Astrocyte (in vitro differentiated cells and primary cell): ENCODE measurements at regions not wholly inside any gene's neighbourhood (a gene's known extent, or its start where the extent isn't known, plus 50 kb on each side); places are given as distances from the start of the nearest gene placed in this dataset.

Source experiments
- DNase-seq: peaks from one replicate; pipeline ENCODE4 v3.0.0-alpha.2; 2010; ENCODE audit warnings: low read depth
- FAIRE-seq: peaks from 2 replicates; lab custom pipeline; 2011; peaks lifted over from hg19 to GRCh38; lab: Jason Lieb, UNC
- H2AFZ ChIP-seq: 2 replicates; pipeline ENCODE4 v1.6.0; 2012; ENCODE audit warnings: low read depth, low read length, inconsistent platforms
- H3K27ac ChIP-seq: 2 replicates; pipeline ENCODE4 v1.5.1; 2011; ENCODE audit warnings: low read depth, low read length, inconsistent platforms
- H3K27me3 ChIP-seq: 2 replicates; pipeline ENCODE4 v1.6.0; 2011; ENCODE audit warnings: low read length, inconsistent platforms; ENCODE audit not compliant: insufficient read depth
- H3K36me3 ChIP-seq: 2 replicates; pipeline ENCODE4 v1.5.1; 2011; ENCODE audit warnings: low read length, inconsistent platforms; ENCODE audit not compliant: insufficient read depth
- H3K4me1 ChIP-seq: 2 replicates; pipeline ENCODE4 v1.5.1; 2011; ENCODE audit warnings: low read length, inconsistent platforms; ENCODE audit not compliant: insufficient read depth
- H3K4me2 ChIP-seq: 2 replicates; pipeline ENCODE4 v1.6.0; 2012; ENCODE audit warnings: low read length, inconsistent platforms
- H3K4me3 ChIP-seq: 2 replicates; pipeline ENCODE4 v1.5.1; 2011; ENCODE audit warnings: low read depth, mild to moderate bottlenecking, low read length, inconsistent platforms; ENCODE audit not compliant: insufficient read depth
- H3K79me2 ChIP-seq: 2 replicates; pipeline ENCODE4 v1.6.0; 2012; ENCODE audit warnings: mild to moderate bottlenecking, low read length, inconsistent platforms; ENCODE audit not compliant: insufficient read depth
- H3K9ac ChIP-seq: 2 replicates; pipeline ENCODE4 v1.6.0; 2012; ENCODE audit warnings: mild to moderate bottlenecking, low read length, inconsistent platforms
- H3K9me3 ChIP-seq: 2 replicates; pipeline ENCODE4 v1.5.1; 2012; ENCODE audit warnings: low read depth, mild to moderate bottlenecking, low read length, inconsistent platforms; ENCODE audit not compliant: insufficient read depth
- H4K20me1 ChIP-seq: 2 replicates; pipeline ENCODE4 v1.6.0; 2012; ENCODE audit warnings: low read length, inconsistent platforms; ENCODE audit not compliant: insufficient read depth
- H3K27ac Mint-ChIP-seq: one replicate; pipeline ENCODE4 v1.8.0; 2021; ENCODE audit warnings: mild to moderate bottlenecking, mixed read lengths; ENCODE audit not compliant: unreplicated experiment
- H3K27me3 Mint-ChIP-seq: one replicate; pipeline ENCODE4 v1.8.0; 2021; ENCODE audit warnings: low read depth, mixed read lengths; ENCODE audit not compliant: unreplicated experiment
- H3K36me3 Mint-ChIP-seq: one replicate; pipeline ENCODE4 v1.8.0; 2021; ENCODE audit warnings: low read depth, mixed read lengths; ENCODE audit not compliant: unreplicated experiment
- H3K4me1 Mint-ChIP-seq: one replicate; pipeline ENCODE4 v1.8.0; 2021; ENCODE audit warnings: low read depth, mixed read lengths; ENCODE audit not compliant: unreplicated experiment
- H3K4me3 Mint-ChIP-seq: one replicate; pipeline ENCODE4 v1.8.0; 2021; ENCODE audit warnings: mild to moderate bottlenecking, moderate library complexity, mixed read lengths; ENCODE audit not compliant: unreplicated experiment
- H3K9me3 Mint-ChIP-seq: one replicate; pipeline ENCODE4 v1.8.0; 2021; ENCODE audit warnings: mild to moderate bottlenecking, mixed read lengths; ENCODE audit not compliant: unreplicated experiment
- EZH2 ChIP-seq: IDR thresholded peaks from 2 replicates; pipeline ENCODE4 v1.6.1; 2012; ENCODE audit warnings: mild to moderate bottlenecking, low read length, inconsistent platforms; ENCODE audit not compliant: insufficient read depth
- TF ChIP-seq, protein P1 (sequence below): IDR thresholded peaks from 2 replicates; pipeline ENCODE4 v1.5.1; 2011; ENCODE audit warnings: low read depth, mild to moderate bottlenecking, inconsistent platforms, low read length, moderate library complexity; ENCODE audit not compliant: insufficient read depth

DNA sequence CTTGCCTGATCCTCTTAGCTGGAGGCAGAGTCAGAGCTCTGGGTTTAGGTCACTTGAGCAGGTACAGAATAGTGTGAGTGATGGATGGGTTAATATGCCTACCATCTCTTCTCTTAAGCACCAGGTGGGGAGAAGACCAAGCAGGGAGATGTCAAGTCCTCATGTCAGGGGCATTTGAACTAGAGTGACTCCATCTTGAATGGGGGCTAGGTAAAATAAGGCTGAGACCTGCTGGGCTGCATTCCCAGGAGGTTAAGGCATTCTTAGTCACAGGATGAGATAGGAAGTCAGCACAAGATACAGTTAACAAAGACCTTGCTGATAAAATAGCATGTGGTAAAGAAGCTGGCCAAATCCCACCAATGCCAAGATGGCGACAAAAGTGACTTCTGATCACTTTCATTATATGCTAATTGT is 77.4 kb upstream of the BTG3 start:
- H3K9me3 Mint-ChIP-seq, result peaks cover 7% of the 10 kb centered on the region
- H3K4me3 ChIP-seq, result no peak overlapping the region
- no peak overlapping the region for H3K4me2 ChIP-seq
- H3K27me3 ChIP-seq, result no peaks in the 10 kb centered on the region
- H3K4me1 Mint-ChIP-seq, result peaks cover 2% of the 10 kb centered on the region
- H3K27ac Mint-ChIP-seq, result no peak overlapping the region
- H3K4me3 Mint-ChIP-seq, result no peak overlapping the region
- TF ChIP-seq EZH2, result no peak
- no peak for DNase-seq
- H3K4me1 ChIP-seq, result peaks cover 3% of the 10 kb centered on the region
- H3K36me3 ChIP-seq, result no peaks in the 10 kb centered on the region
- H3K36me3 Mint-ChIP-seq, result no peaks in the 10 kb centered on the region
- no peaks in the 10 kb centered on the region for H3K9me3 ChIP-seq
- FAIRE-seq, result no peak
- H2AFZ ChIP-seq, result no peak overlapping the region
- no peaks in the 10 kb centered on the region for H4K20me1 ChIP-seq
- no peak overlapping the region for H3K27ac ChIP-seq
- no peak overlapping the region for H3K9ac ChIP-seq
- H3K27me3 Mint-ChIP-seq, result no peaks in the 10 kb centered on the region
- H3K79me2 ChIP-seq, result no peaks in the 10 kb centered on the region

DNA sequence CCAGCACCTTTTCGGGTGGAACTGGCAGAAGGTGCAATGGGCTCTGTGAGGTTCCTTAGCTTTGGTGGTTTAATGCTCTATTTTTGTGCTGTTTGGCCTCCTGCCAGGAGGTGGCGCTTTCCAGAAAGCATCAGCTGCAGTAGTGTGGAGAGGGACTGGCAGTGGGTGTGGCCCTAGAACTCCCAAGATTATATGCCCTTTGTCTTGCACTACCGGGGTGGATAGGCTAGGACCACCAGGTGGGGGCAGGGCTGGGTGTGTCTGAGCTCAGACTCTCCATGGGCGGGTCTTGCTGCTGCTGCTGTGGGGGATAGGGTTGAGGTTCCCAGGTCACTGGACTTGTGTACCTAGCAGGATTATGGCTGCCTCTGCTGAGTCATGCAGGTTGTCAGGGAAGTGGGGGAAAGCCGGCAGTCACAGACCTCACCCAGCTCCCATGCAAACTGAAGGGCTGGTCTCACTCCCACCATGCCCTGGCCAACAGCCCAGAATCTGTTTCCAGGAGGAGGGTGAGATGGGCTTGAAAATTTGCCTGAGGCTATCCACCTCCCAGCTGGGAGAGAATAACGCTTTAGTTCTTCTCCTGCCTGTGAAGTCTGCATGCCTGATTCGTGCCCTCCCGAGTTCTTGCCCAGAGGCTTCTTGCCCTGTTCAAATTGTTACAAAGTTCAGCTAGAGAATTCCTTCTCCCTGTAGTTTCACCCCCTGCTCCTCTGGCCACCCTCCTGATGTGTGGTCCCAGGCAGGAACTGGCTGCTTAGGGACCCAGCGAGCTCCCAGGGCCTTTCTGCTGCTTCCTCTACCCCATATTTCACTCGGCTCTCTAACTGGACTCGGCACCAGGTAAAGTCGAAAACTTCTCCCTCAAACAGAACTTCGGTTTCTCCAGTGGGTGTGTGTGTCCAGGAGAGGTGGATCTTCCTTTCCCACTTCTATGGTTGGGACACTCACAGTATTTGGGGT is 76.5 kb upstream of the BTG3 start:
- Mint-ChIP-seq H3K36me3 (no peaks in the 10 kb centered on the region), H3K27me3 (no peaks in the 10 kb centered on the region), H3K4me1 (peaks cover 2% of the 10 kb centered on the region), H3K9me3 (peaks cover 8% of the 10 kb centered on the region), H3K4me3 (no peak overlapping the region), H3K27ac (no peak overlapping the region)
- Histone ChIP-seq H3K27ac (no peak overlapping the region), H2AFZ (no peak overlapping the region), H4K20me1 (no peaks in the 10 kb centered on the region), H3K4me1 (peaks cover 3% of the 10 kb centered on the region), H3K79me2 (no peaks in the 10 kb centered on the region), H3K4me3 (no peak overlapping the region), H3K9ac (no peak overlapping the region), H3K36me3 (no peaks in the 10 kb centered on the region), H3K4me2 (peak overlapping the region; percentile 32), H3K9me3 (no peaks in the 10 kb centered on the region), H3K27me3 (no peaks in the 10 kb centered on the region)
- TF ChIP-seq, protein P1, sequence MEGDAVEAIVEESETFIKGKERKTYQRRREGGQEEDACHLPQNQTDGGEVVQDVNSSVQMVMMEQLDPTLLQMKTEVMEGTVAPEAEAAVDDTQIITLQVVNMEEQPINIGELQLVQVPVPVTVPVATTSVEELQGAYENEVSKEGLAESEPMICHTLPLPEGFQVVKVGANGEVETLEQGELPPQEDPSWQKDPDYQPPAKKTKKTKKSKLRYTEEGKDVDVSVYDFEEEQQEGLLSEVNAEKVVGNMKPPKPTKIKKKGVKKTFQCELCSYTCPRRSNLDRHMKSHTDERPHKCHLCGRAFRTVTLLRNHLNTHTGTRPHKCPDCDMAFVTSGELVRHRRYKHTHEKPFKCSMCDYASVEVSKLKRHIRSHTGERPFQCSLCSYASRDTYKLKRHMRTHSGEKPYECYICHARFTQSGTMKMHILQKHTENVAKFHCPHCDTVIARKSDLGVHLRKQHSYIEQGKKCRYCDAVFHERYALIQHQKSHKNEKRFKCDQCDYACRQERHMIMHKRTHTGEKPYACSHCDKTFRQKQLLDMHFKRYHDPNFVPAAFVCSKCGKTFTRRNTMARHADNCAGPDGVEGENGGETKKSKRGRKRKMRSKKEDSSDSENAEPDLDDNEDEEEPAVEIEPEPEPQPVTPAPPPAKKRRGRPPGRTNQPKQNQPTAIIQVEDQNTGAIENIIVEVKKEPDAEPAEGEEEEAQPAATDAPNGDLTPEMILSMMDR, result no peak
- no peak for TF ChIP-seq EZH2
- FAIRE-seq (no peak), DNase-seq (peak; percentile 56)

DNA sequence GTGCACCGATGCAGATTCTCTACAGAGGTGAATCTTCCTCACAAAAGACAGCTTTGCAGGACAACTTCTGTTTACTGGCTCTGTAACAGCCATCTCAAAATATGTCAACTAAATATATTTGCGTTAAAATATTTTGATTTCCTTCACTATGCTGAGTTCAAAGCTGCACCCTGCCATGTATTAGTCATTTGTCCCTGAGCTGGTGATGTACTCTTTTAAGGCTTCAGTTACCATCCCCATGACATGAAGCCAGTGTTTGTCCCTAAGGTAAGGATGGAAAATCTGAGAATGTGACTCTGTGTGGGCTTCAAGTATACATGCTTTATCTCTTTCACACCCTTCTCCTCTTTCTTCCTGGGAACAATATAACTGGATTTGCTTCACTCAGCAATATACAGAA is 70.2 kb upstream of the BTG3 start:
- H3K27me3 Mint-ChIP-seq, result no peaks in the 10 kb centered on the region
- peaks cover 12% of the 10 kb centered on the region for H3K9me3 Mint-ChIP-seq
- Histone ChIP-seq H3K4me3 (no peak overlapping the region), H4K20me1 (no peaks in the 10 kb centered on the region), H3K79me2 (no peaks in the 10 kb centered on the region), H3K9me3 (no peaks in the 10 kb centered on the region), H3K27me3 (no peaks in the 10 kb centered on the region), H3K4me1 (no peaks in the 10 kb centered on the region), H3K36me3 (no peaks in the 10 kb centered on the region), H3K4me2 (no peak overlapping the region), H3K9ac (no peak overlapping the region), H2AFZ (no peak overlapping the region), H3K27ac (no peak overlapping the region)
- no peak overlapping the region for H3K27ac Mint-ChIP-seq
- DNase-seq (no peak), FAIRE-seq (no peak)
- TF ChIP-seq EZH2, result no peak
- TF ChIP-seq, protein P1, result no peak
- no peaks in the 10 kb centered on the region for H3K4me1 Mint-ChIP-seq
- no peaks in the 10 kb centered on the region for H3K36me3 Mint-ChIP-seq
- H3K4me3 Mint-ChIP-seq, result no peak overlapping the region
